ENCODE measurements at regions not wholly inside any gene's neighbourhood (a gene's known extent, or its start where the extent isn't known, plus 50 kb on each side); places are given as distances from the start of the nearest gene placed in this dataset.

DNA sequence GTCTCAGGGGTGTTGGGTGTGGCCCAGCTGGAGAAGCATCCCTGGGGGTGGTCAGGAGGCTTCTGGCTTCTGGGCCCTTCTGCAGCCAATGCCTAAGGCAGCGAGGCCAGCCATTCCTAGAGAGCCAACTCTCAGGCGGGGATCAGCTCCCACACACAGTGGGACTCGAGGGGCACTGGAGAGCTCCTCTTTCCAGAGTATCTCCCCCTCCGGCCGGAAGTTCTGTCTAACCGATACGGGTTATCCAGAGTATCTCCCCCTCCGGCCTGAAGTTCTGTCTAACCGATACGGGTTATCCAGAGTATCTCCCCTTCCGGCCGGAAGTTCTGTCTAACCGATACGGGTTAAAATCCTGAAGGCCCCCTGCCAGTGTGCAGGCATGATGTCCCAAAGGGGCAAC, 71.2 kb upstream of the B3GAT1 start:
- no peaks in the 10 kb centered on the region for H3K4me1 ChIP-seq
- no peak overlapping the region for H3K27ac ChIP-seq
- peaks cover 5% of the 10 kb centered on the region for H3K27me3 Mint-ChIP-seq (ENCODE audit: insufficient read depth, low read depth)
- TF ChIP-seq EZH2 (IDR thresholded peaks at IDR 0.05) = no peak
- no peak for TF ChIP-seq EZH2phosphoT487 (IDR thresholded peaks at IDR 0.05)
- TF ChIP-seq, protein P1, sequence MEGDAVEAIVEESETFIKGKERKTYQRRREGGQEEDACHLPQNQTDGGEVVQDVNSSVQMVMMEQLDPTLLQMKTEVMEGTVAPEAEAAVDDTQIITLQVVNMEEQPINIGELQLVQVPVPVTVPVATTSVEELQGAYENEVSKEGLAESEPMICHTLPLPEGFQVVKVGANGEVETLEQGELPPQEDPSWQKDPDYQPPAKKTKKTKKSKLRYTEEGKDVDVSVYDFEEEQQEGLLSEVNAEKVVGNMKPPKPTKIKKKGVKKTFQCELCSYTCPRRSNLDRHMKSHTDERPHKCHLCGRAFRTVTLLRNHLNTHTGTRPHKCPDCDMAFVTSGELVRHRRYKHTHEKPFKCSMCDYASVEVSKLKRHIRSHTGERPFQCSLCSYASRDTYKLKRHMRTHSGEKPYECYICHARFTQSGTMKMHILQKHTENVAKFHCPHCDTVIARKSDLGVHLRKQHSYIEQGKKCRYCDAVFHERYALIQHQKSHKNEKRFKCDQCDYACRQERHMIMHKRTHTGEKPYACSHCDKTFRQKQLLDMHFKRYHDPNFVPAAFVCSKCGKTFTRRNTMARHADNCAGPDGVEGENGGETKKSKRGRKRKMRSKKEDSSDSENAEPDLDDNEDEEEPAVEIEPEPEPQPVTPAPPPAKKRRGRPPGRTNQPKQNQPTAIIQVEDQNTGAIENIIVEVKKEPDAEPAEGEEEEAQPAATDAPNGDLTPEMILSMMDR (IDR thresholded peaks at IDR 0.05) = no peak
- H3K4me3 ChIP-seq = no peak overlapping the region
- H3K4me1 Mint-ChIP-seq = no peaks in the 10 kb centered on the region
- H3K9me3 ChIP-seq (ENCODE audit: low read depth) = no peaks in the 10 kb centered on the region
- DNase-seq (ENCODE audit: low spot score) = no peak
- no peaks in the 10 kb centered on the region for H3F3A ChIP-seq (ENCODE audit: low read depth)
- H4K20me1 ChIP-seq (ENCODE audit: low read depth) = no peaks in the 10 kb centered on the region
- H3K79me2 ChIP-seq (ENCODE audit: low read depth) = no peaks in the 10 kb centered on the region
- H3K36me3 Mint-ChIP-seq = no peaks in the 10 kb centered on the region
- no peak overlapping the region for H3K4me3 Mint-ChIP-seq
- H3K27me3 ChIP-seq = no peaks in the 10 kb centered on the region
- H3K9ac ChIP-seq = no peak overlapping the region
- no peak overlapping the region for H3K4me2 ChIP-seq
- H3K27ac Mint-ChIP-seq = no peak overlapping the region
- H3K9me3 Mint-ChIP-seq = no peaks in the 10 kb centered on the region
- H2AFZ ChIP-seq (replicated peaks) = no peak overlapping the region
- no peaks in the 10 kb centered on the region for H3K36me3 ChIP-seq

DNA sequence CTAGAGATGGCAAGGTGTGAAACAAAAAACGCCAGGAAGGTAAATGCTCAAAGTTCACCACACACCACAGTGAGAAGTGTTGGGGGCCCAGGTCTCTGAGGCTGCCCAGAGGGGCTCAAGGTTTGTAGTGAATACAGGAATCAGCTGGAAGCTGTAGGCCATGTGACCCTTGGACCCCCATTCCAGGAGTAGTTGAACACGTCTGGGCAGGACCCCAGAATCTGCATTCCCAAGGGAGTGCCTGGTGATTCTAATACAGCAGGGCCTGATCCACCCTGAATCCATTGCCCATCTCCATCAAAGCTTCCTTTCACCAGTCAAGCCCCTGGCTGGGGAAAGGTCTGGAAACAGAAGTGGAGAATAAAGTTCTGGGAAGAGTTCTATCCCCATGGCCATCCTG, 70.8 kb upstream of the B3GAT1 start:
- peaks cover under 1% of the 10 kb centered on the region for H4K20me1 ChIP-seq (ENCODE audit: low read depth)
- no peaks in the 10 kb centered on the region for H3K36me3 ChIP-seq
- H3K27ac ChIP-seq = no peak overlapping the region
- no peak overlapping the region for H3K4me3 ChIP-seq
- Mint-ChIP-seq H3K27me3 (ENCODE audit: insufficient read depth, low read depth) (peaks cover 5% of the 10 kb centered on the region), H3K36me3 (no peaks in the 10 kb centered on the region), H3K27ac (no peak overlapping the region), H3K4me1 (no peaks in the 10 kb centered on the region), H3K4me3 (no peak overlapping the region), H3K9me3 (no peaks in the 10 kb centered on the region)
- no peaks in the 10 kb centered on the region for H3K79me2 ChIP-seq (ENCODE audit: low read depth)
- no peaks in the 10 kb centered on the region for H3F3A ChIP-seq (ENCODE audit: low read depth)
- no peak overlapping the region for H3K4me2 ChIP-seq
- TF ChIP-seq EZH2phosphoT487 (IDR thresholded peaks at IDR 0.05) (no peak), EZH2 (IDR thresholded peaks at IDR 0.05) (no peak)
- TF ChIP-seq, protein P1 (IDR thresholded peaks at IDR 0.05) = no peak
- DNase-seq (ENCODE audit: low spot score) = no peak
- no peaks in the 10 kb centered on the region for H3K4me1 ChIP-seq
- no peaks in the 10 kb centered on the region for H3K9me3 ChIP-seq (ENCODE audit: low read depth)
- H3K27me3 ChIP-seq = no peaks in the 10 kb centered on the region
- H2AFZ ChIP-seq (replicated peaks) = no peak overlapping the region
- H3K9ac ChIP-seq = no peak overlapping the region

DNA sequence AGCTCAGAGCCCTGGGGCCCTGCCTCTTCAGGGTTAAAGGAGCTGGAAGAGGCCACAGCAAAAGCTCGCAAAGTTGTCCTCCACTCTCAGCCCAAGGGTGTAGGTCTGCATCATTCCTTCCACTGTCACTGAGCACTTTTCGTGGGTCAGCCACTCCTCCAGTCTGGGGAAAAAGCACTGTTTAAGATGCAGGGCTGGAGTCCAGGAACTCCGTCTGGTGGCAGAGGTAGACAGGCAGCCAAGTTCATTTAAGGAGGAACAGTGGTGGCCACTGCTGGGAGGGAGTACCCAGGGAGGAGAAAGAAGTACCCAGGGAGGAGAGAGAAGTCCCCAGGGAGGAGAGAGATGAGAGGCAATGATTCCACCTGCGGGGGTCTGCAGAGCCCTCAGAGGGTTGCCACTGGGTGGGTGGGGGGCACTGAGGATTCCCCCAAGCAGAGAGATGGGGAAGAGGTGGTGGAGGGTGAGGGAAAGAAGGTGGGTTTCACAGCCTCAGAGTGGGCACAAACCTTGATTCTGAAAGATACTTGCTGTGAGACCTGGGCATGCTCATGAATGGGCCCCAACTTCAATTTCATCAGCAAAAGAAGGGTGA, 70.0 kb upstream of the B3GAT1 start:
- H3K27ac ChIP-seq = no peak overlapping the region
- Mint-ChIP-seq H3K36me3 (no peaks in the 10 kb centered on the region), H3K4me1 (no peaks in the 10 kb centered on the region), H3K9me3 (no peaks in the 10 kb centered on the region), H3K27me3 (ENCODE audit: insufficient read depth, low read depth) (peaks cover 8% of the 10 kb centered on the region), H3K4me3 (no peak overlapping the region), H3K27ac (no peak overlapping the region)
- H3K4me1 ChIP-seq = no peaks in the 10 kb centered on the region
- H3F3A ChIP-seq (ENCODE audit: low read depth) = no peaks in the 10 kb centered on the region
- H2AFZ ChIP-seq (replicated peaks) = no peak overlapping the region
- H3K9me3 ChIP-seq (ENCODE audit: low read depth) = no peaks in the 10 kb centered on the region
- H4K20me1 ChIP-seq (ENCODE audit: low read depth) = peaks cover 8% of the 10 kb centered on the region
- H3K4me2 ChIP-seq = no peak overlapping the region
- H3K27me3 ChIP-seq = no peaks in the 10 kb centered on the region
- no peak for DNase-seq (ENCODE audit: low spot score)
- no peak for TF ChIP-seq EZH2 (IDR thresholded peaks at IDR 0.05)
- no peaks in the 10 kb centered on the region for H3K36me3 ChIP-seq
- H3K9ac ChIP-seq = no peak overlapping the region
- H3K4me3 ChIP-seq = no peak overlapping the region
- no peaks in the 10 kb centered on the region for H3K79me2 ChIP-seq (ENCODE audit: low read depth)

DNA sequence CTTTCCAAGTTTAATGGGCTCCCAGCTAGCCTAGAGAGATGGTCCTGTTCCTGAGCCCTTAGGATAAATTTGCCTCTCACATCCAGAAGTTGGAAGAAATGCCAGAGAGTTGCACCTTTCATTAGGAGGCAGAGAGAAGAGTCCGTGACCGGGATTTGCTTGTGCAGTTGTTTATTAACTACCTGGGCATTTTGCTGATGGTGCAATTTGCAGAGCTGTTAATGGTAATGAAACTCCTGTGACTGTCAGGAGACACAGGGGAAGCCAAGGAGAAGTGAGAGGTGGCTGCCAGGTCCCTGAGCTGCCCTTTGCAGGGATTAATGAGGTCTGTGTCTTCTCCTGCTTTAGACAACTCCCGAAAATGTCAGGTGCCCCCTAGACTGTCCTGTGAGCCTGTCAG, 69.1 kb upstream of the B3GAT1 start:
- Mint-ChIP-seq H3K9me3 (no peaks in the 10 kb centered on the region), H3K27ac (no peak overlapping the region), H3K36me3 (no peaks in the 10 kb centered on the region), H3K27me3 (ENCODE audit: insufficient read depth, low read depth) (peaks cover 8% of the 10 kb centered on the region), H3K4me3 (no peak overlapping the region), H3K4me1 (peaks cover 2% of the 10 kb centered on the region)
- Histone ChIP-seq H3K27me3 (peaks cover 6% of the 10 kb centered on the region), H3K27ac (no peak overlapping the region), H3K4me1 (no peaks in the 10 kb centered on the region), H3K36me3 (no peaks in the 10 kb centered on the region), H4K20me1 (ENCODE audit: low read depth) (peaks cover 17% of the 10 kb centered on the region), H3K4me3 (no peak overlapping the region), H3F3A (ENCODE audit: low read depth) (no peaks in the 10 kb centered on the region), H2AFZ (replicated peaks) (no peak overlapping the region), H3K9me3 (ENCODE audit: low read depth) (no peaks in the 10 kb centered on the region), H3K4me2 (no peak overlapping the region), H3K79me2 (ENCODE audit: low read depth) (no peaks in the 10 kb centered on the region), H3K9ac (no peak overlapping the region)
- TF ChIP-seq EZH2 (IDR thresholded peaks at IDR 0.05) (no peak), EZH2phosphoT487 (IDR thresholded peaks at IDR 0.05) (no peak)
- no peak for DNase-seq (ENCODE audit: low spot score)
